HK-2 (cell line): ENCODE measurements at regions not wholly inside any gene's neighbourhood (a gene's known extent, or its start where the extent isn't known, plus 50 kb on each side); places are given as distances from the start of the nearest gene placed in this dataset.

Source experiments
- DNase-seq: peaks from one replicate; pipeline ENCODE4 v3.0.0-alpha.2; 2018; ENCODE audit not compliant: unreplicated experiment

DNA sequence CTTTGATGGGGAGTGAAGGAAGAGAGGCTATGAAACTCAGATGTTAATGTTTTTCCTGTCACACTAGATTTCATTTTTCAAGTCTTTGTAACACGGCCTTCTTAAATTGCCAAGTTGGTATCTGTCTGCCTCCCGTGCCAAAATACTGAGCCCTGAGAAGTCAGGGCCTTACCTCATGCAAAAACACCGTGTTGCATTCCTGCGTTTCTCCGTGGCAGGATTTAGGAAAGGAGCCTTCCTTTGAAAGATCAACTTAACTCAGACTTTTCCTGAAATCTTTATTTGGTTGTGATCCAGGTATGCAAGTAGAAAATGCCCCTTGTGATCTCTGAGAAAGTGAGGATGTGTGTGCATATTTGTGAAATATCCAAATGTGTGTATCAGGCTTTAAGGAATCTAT lies 1291.0 kb upstream of the SLC10A2 start:
- DNase-seq: no peak

DNA sequence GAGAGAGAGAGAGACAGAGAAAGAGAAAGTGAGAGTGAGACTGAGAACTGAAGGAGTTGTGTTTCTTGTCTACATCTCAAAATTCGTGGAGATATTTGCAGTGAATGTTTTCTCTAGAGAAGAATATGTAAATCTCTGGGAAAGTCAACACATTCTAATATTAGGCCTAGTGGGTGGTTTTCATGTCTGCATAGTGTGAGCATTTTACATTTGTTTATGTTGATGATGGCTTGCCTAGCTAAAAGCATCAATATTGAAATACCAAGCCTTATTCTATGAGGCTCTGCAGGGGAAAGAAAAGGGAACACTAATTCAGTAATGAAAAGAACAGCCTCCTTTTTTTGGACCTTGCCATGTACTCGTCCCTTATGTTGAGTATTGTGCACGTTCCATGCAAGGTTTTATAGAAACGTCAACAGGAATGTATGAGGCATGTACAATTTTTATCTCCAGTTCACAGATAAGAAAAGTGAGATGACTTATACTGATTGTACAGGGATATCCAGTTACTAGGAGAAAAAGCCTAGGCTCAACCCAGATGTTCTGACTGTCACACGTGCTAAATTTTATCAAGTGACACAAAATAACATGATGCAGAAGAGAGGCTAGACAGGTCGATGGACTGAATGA lies 1288.9 kb upstream of the SLC10A2 start:
- no peak for DNase-seq

DNA sequence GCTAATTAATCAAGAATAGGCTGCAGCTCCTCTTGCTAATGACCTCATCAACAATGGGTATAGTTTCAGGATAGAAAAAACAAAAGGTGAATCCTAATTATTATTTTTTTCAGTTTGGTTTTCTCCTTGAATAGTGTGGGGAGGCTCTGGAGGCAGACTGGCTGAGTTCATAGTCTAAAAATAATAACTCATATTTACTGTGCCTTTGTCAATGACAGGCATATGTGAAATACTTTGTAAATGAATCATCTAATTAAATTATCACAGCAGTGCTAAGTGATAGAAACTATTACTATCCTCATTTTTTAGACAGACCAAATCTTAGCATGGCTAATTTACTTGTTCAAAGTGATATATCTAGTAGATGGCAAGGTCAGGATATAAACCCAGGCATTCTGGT lies 1261.0 kb upstream of the SLC10A2 start:
- no peak for DNase-seq

DNA sequence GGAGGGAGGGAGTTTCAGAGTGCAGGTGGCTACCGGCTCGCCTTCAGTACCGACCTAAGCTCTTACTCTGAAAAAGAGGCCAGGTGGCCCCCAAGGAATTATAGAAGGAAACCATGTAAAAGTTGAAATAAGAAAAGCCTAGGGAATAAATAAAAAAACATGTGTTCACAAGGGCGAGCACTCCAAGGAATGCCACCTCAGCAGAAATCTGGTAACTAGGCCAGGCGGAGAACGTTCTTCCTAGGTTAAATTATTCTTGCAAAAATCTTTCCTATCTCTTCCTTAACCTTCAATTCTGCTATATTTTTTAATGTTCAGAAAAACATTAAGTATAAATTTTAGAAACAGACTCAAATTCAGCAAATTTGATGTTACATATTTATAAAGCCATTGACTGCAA lies 1260.3 kb upstream of the SLC10A2 start:
- DNase-seq: no peak

DNA sequence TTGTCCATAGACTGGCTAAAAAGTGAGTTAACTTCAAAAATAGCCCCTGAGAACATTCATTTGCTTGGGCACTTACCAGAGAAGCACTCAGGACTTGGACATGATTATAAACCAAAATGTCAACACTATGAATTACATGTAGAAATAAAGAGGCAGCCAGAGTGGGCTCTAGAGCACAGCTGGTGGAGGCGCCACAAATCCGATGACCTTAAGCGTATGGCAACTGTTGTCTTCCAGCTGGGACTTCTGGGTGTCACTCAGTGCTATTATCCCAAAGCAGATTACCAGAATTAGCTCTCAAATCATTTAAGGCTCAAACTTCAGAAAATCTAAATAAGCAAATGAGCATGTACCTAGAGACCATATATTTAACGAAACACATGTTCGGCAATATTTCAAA lies 1255.5 kb upstream of the SLC10A2 start:
- DNase-seq: no peak

DNA sequence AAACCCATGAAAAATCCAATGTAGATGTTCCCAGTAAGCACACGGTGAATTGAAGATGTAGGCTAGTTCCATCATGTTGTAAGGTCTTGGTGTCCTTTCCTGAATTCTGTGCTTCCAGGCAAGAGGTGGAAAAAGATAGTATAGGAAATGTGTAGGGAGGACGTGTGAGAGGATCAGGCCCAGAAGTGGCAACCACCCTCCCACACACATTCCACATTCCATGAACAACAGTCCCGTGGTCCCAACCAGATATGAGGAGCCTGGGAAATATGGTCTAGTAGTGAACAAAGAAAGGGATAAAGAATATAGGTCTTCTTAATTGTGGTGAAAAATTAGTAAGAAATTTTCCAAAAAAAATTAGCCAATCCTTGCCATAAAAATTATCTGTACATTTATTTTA lies 1254.2 kb upstream of the SLC10A2 start:
- DNase-seq: no peak

DNA sequence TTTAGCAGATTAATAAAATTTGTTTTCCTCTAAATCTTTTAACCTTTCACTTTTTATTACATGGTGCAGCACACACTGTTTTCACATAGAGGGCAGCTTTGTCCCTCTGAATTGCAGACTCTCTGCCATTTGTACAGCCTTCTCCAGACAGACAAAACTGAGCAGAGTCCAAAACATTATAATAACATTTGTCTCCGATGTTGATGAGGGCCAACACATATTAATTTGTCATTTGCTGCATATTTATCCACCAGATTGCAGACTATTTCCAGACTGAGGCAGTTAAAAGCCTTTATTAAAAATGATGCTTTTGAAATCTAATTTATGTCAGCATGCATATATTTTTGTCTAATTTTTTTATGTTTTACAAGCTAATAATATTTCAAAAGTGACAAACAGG lies 1251.9 kb upstream of the SLC10A2 start:
- no peak for DNase-seq

DNA sequence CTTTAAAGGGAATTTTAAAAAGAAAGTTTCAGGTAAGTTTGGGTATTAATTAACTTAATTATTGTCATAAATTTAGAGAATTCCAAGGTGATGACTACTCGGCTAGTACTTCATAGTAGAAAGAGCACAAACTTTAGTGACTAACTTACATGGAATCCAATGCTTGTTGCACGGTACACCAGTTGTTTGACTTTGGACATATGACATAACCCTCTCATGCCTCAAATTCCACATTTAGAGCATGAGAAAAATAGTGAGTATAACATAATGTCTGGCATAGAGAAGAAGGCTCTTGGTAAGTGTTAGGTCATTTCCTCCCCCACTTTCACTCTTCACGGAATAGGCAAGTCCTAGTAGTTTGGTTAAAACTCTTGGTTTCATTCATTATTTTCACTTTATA lies 1249.4 kb upstream of the SLC10A2 start:
- peak; percentile 5 for DNase-seq

DNA sequence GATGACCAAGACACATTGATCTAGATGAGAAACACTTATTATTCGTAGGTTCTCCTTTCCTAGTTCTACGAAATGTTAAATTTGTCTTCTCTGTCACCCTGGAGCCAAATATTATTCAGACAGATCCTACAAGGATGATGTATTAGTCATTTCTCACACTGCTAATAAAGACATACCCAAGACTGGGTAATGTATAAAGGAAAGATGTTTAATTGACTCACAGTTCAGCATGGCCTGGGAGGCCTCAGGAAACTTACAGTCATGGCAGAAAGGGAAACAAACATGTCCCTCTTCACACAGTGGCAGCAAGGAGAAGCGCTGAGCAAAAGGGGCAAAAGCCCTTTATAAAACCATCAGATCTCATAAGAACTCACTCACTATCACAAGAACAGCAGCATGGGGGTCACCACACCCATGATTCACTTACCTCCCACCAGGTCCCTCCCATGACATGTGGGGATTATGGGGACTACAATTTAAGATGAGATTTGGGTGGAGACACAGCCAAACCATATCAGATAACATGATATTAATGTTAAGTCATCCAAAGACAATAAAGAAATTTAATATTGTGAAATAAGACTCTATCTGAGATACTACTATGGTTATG lies 1248.8 kb upstream of the SLC10A2 start:
- peak; percentile 21 for DNase-seq

DNA sequence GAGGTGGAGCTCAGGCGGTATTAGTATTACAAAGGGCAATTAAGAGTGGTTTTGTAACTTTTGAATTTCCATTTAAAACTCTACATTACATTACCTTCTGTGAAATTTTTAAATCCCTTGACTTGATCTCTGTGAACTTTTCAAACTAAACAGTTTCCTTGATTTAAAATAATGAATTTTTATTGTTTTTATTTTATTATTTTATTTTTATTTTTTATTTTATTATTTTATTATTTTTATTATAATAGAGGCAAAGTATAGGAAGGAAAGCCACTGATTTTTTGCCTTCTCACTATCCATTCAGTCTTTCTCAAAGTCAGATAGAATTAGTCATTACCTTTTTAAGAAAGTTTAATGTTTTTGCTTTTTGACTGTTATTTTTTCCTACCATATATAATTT lies 1248.1 kb upstream of the SLC10A2 start:
- no peak for DNase-seq

DNA sequence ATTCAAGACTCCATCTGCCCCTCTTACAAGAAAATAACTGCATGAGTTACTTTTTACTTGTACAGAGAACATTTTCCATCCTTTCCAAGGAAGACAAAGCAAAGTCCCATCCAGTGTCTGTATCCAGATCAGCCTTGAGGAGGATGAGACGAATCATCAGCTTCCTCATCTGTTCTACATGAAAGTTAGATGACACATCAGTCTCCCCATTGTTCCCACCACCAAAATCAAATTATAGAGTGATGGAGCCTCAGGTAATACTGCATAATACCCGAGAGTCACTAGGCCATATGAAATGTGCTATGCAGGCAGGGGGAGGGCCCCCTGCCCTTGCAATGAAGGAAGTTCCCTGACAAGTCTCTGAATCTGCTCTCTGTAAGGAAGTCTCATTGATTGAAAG lies 1244.6 kb upstream of the SLC10A2 start:
- no peak for DNase-seq

DNA sequence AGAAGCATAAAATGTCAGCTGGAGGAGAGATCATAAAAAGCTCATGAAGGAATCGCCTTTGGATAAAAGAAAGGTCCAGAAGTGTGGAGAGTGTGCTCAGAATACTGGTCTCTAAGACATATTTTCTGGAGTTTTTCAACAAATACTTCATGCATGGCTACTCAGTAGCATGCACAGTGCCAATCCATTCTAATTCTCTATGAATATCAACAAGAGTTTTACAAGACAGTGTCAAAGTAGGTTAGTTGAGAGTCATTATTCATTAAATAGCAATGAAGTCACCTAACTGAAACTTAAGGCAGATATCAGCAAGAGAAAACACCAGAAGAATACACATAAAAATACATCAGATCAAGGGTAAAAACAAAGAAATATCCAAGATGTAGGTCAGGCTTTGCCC lies 1243.2 kb upstream of the SLC10A2 start:
- DNase-seq: no peak

DNA sequence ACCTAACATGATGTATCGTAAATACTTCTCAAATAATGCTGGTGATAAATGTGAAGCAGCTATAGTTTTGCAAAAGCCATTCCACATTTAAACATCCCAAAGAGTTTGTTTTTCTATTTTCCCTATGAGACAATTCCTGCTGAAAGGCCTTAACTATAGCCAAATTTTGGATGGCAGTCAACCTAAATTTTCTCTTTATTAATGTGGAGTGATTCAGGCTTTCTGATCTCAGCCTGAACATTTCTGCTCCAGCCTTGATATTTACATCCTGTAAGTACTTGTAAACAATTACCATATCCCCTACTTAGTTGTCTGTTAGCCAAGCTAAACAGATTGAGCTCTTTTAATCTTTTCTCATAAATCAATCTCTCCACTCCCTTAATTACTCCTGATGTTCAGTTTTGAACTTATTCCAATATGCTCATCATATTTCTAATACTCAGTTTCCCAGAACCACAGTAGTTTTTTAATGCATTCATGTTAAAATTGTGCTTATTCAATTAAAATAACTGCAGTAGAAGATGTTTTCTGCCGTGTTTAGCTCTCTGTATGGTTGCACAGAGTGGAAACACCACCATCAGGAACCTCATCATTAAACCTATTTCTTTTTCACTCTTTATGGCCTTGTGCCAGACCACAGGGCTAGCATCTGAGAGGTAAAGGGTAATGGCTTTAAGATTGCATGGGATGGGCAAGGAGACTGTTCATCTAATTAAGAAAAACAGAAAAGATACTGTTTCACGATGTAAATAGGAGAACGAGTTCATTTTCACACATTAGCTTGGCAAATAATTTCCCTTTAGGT lies 1235.2 kb upstream of the SLC10A2 start:
- DNase-seq: no peak

DNA sequence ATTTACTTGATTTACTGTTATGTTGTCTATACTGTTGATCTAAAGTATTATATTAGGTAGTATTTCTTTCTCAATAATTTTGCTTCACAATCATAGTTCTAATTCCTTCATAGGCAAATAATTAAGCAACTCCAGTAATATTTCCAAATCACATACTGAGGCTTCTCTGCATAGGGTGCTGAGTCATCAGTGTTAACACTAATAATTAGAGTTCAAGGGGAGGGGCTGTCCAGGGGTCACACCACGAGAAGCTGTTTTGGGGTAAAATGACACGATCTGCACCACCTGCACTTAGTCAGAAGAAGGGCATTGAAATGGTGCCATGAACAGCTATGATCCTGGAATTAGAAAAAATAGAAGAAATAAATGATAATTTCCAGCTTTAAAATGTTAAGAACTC lies 1230.9 kb upstream of the SLC10A2 start:
- no peak for DNase-seq

DNA sequence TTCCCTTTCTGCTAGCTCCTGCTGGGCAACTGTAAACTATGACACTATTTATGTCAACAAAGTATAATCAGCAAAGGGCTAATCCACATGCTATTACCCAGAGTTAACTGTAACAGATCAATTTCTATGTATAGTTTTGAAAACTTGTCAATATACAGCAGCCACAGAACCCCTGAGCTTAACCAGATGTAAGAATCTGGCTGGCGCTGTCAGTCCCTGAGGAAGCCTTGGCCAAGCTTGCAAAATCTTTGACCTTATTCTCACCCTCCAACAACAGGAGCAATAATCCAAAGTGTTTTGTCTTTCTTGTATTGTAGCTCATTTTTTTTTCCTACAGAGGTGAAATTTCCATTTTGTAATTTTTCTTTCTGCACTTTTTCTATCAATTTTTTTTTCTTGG lies 1230.1 kb upstream of the SLC10A2 start:
- no peak for DNase-seq

DNA sequence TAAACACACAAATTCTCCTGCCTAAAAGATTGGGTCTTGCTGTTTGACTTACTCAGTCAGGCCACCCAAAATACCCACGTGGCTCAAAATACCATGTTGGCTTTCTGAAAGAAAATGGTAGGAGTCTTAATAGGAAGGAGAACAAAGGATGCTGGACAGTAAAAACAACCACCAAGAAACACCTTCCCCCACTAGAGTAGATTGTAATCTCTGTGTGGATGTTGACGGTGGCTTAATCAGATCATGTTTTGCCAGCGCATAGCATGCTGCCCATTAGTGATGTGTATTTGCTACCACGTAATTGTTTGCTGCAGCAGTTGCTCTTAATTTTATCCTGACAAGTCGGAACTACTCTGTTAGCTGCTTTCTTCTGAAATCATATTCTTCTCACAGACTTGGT lies 1229.3 kb upstream of the SLC10A2 start:
- no peak for DNase-seq

DNA sequence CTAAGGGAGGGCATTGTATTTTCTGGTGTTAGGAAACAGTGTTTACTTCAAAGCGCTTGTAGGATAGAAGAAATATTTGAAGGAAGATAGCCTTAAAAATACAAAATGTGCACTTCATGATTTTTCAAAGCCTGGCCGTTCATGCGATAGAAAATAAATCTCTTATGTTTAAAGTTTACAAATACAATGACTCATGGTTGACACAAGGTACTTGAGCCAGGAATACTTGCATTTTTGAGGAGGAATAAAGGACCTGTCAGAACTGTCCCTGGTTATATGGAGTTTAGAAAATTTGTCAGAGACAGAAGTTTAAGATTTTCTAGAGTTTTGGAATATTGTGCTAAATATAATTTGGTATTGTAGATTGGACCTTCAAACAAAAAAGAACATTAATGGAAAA lies 1223.2 kb upstream of the SLC10A2 start:
- no peak for DNase-seq

DNA sequence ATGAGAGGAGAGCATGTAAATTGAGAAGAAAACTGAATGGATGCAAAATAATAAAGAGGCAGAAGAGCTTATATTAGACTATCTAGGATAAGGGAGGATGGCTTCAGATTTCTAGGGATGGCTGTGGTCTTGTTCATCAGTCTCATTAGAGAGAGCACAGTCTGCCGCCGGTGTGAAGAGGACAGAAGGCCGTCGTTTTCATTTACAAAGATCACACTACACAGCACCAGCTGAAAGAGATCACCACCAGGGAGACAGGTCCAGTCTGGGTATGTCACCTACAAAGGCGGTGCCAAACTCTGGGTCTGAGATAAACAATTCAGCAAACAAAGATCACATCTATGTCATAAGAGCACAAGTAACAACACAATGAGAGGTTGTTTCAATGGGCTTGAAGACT lies 1222.3 kb upstream of the SLC10A2 start:
- DNase-seq: no peak

DNA sequence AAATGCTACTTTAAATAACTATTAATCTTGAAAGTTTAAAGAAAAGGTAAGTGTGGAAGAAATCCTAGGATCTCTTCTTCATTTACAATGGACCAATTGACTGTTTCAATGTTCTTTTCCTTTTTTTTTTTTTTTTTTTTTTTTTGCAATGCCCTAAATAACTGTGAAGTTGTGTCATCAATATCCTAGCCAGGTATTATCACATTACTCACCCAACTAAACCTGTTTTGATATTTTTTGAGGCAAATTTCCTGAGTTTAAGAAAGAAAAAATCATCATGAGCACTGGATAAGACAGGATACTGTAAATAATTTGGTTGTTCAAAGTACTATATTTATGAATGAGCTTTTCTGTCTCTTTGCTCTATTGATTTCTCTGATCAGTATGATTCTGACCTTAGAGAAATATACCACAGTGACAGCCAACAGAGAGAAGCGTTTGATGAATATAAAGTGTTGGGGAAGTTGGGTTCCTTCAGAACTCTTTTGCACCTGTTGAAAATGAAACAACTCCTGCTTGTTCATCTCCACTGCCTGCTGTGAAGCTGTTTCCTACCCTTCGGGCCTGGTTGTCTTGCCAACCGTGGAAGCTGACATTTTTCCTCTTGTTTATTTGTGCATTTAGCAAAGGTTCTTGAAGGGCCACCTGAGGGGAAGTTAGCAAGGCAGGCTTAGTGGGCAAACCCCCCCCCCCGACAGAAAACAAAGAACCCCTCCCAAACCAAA lies 1220.5 kb upstream of the SLC10A2 start:
- DNase-seq: no peak

DNA sequence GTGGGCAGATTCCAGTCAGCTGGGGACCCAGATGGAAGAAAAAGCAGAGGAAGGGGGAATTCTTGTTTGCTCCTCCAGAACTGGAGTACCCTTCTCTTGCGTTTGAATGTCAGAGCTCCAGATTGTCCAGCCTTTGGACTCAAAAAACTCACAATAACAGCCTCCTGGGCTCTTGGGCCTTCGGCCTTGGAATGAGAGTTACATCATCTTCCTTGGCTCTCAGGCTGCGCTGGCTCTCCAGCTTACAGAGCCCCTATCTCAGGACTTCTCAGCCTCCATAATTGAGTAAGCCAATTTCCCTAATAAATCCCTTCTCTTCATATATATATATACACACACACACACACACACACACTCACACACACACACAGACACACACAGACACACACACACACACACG lies 1215.7 kb upstream of the SLC10A2 start:
- DNase-seq: no peak

DNA sequence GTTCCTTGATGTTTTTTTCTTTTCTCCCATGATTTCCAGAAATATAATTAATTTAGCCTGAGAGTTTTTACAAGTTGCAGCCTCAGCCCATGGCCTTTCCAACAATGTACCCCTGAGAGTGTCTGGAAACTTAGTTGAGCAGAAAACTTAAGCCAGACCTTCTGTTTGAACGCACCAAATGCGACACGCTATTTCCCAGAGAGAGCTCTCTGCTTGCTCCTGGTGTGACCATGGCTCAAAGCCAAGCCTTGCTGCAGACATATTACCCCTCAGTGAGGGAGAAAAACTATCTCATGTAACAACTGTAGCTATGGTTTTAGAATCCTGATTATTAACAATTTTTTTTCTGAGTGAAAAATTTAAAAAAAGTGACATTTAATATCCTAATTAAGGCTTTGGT lies 1204.5 kb upstream of the SLC10A2 start:
- no peak for DNase-seq

DNA sequence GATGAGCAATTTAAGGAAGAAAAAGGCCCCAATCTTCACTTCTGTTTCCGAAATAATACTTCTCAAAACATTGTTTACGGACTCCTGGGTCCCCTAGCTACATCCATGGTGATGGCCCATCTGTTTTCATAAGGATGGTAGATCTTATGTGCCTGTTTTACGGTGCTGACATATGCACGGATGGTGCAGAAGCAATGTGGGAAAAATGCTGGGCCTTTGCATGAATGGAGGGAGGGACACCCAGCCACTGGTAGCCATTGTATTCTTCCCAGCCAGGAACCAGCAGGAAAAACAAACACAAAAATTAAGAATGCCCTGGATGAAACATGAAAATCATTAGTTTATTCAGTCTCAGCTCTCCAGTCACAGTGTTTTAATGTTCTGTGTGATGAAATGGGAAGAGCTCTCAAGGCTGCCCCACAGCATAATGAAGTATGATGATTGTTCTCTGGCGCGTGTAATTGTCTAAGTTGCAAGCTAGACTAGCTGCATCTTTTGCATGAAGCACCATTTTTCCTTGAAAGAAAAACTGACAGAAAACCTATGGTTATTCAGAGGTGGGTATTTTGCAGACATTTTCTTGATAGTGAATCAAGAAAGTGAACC lies 1201.1 kb upstream of the SLC10A2 start:
- DNase-seq: no peak
